HG03571 (cell line): ENCODE measurements at regions not wholly inside any gene's neighbourhood (a gene's known extent, or its start where the extent isn't known, plus 50 kb on each side); places are given as distances from the start of the nearest gene placed in this dataset.

Source experiments
- ATAC-seq: cut with Tn5 transposase; IDR thresholded peaks from one replicate; pipeline ENCODE4 v1.9.1; 2021; ENCODE audit not compliant: unreplicated experiment

GRCh38 chr17:77266891-77267341 is 126.1 kb downstream of the SEC14L1 start:
- no peak for ATAC-seq

- no peak for ATAC-seq
These were observed 129.2 kb downstream of the SEC14L1 start for GRCh38 chr17:77269696-77270681.

GRCh38 chr17:77271411-77271810 is 130.6 kb downstream of the SEC14L1 start:
- ATAC-seq = no peak

GRCh38 chr17:77273397-77274085 is 132.8 kb downstream of the SEC14L1 start:
- no peak for ATAC-seq

GRCh38 chr17:77274096-77274845 is 133.5 kb downstream of the SEC14L1 start:
- no peak for ATAC-seq

- no peak for ATAC-seq
These were observed 138.9 kb downstream of the SEC14L1 start for GRCh38 chr17:77279448-77280303.

GRCh38 chr17:77280304-77281121 is 139.7 kb downstream of the SEC14L1 start:
- ATAC-seq = no peak

- ATAC-seq = peak; percentile 66
These were observed 140.5 kb downstream of the SEC14L1 start for GRCh38 chr17:77281122-77281903.

GRCh38 chr17:77281904-77282367 is 141.2 kb downstream of the SEC14L1 start:
- no peak for ATAC-seq

- no peak for ATAC-seq
These were observed 142.1 kb downstream of the SEC14L1 start for GRCh38 chr17:77282524-77283515.

- ATAC-seq = no peak
These were observed 143.4 kb downstream of the SEC14L1 start for GRCh38 chr17:77284023-77284617.

GRCh38 chr17:77285594-77286390 is 145.0 kb downstream of the SEC14L1 start:
- ATAC-seq = no peak

- no peak for ATAC-seq
These were observed 145.5 kb downstream of the SEC14L1 start for GRCh38 chr17:77286391-77286640.

GRCh38 chr17:77286641-77287431 is 146.1 kb downstream of the SEC14L1 start:
- ATAC-seq = no peak

GRCh38 chr17:77287432-77288068 is 146.8 kb downstream of the SEC14L1 start:
- ATAC-seq = no peak
